ENCODE measurements at regions not wholly inside any gene's neighbourhood (a gene's known extent, or its start where the extent isn't known, plus 50 kb on each side); places are given as distances from the start of the nearest gene placed in this dataset.

GRCh38 chr4:8756816-8757215 is 114.8 kb downstream of the HMX1 start:
- DNase-seq, result no peak
- H3K36me3 Mint-ChIP-seq, result no peaks in the 10 kb centered on the region
- H3K27me3 Mint-ChIP-seq (ENCODE audit: low read depth in 3 of 3), result no peaks in the 10 kb centered on the region
- H3K4me3 Mint-ChIP-seq, result no peak overlapping the region
- no peaks in the 10 kb centered on the region for H3K4me1 Mint-ChIP-seq
- H3K9me3 Mint-ChIP-seq, result no peaks in the 10 kb centered on the region
- no peak overlapping the region for H3K27ac Mint-ChIP-seq

- Mint-ChIP-seq H3K4me1 (no peaks in the 10 kb centered on the region), H3K9me3 (no peaks in the 10 kb centered on the region), H3K27ac (no peak overlapping the region), H3K36me3 (no peaks in the 10 kb centered on the region), H3K27me3 (ENCODE audit: low read depth in 3 of 3) (no peaks in the 10 kb centered on the region), H3K4me3 (no peak overlapping the region)
- no peak for DNase-seq
These were observed 116.7 kb downstream of the HMX1 start for GRCh38 chr4:8754634-8755589.

- Mint-ChIP-seq H3K4me1 (no peaks in the 10 kb centered on the region), H3K27me3 (ENCODE audit: low read depth in 3 of 3) (peaks cover 2 to 5% (median 3%) of the 10 kb centered on the region in 3 donors), H3K27ac (no peak overlapping the region), H3K4me3 (no peak overlapping the region), H3K36me3 (no peaks in the 10 kb centered on the region), H3K9me3 (peaks cover 0 to 2% (median 0%) of the 10 kb centered on the region in 6 donors)
- DNase-seq, result no peak
These were observed 123.4 kb downstream of the HMX1 start for GRCh38 chr4:8748236-8748575.

- peaks cover 2 to 5% (median 3%) of the 10 kb centered on the region in 3 donors for H3K27me3 Mint-ChIP-seq (ENCODE audit: low read depth in 3 of 3)
- no peak for DNase-seq
- no peak overlapping the region for H3K27ac Mint-ChIP-seq
- peaks cover 0 to 2% (median 0%) of the 10 kb centered on the region in 6 donors for H3K9me3 Mint-ChIP-seq
- no peaks in the 10 kb centered on the region for H3K36me3 Mint-ChIP-seq
- H3K4me3 Mint-ChIP-seq, result no peak overlapping the region
- no peaks in the 10 kb centered on the region for H3K4me1 Mint-ChIP-seq
These were observed 124.0 kb downstream of the HMX1 start for GRCh38 chr4:8747467-8748235.

- no peak for DNase-seq
- Mint-ChIP-seq H3K4me1 (no peaks in the 10 kb centered on the region), H3K4me3 (no peak overlapping the region), H3K27me3 (ENCODE audit: low read depth in 3 of 3) (peaks cover 2 to 5% (median 3%) of the 10 kb centered on the region in 3 donors), H3K9me3 (peaks cover 0 to 2% (median 0%) of the 10 kb centered on the region in 6 donors), H3K36me3 (no peaks in the 10 kb centered on the region), H3K27ac (no peak overlapping the region)
These were observed 124.8 kb downstream of the HMX1 start for GRCh38 chr4:8746523-8747466.

GRCh38 chr4:8745826-8746225 is 125.8 kb downstream of the HMX1 start:
- H3K27ac Mint-ChIP-seq, result no peak overlapping the region

GRCh38 chr4:8745005-8745790 is 126.4 kb downstream of the HMX1 start:
- Mint-ChIP-seq H3K27ac (no peak overlapping the region), H3K27me3 (ENCODE audit: low read depth in 3 of 3) (peaks cover 2 to 7% (median 5%) of the 10 kb centered on the region in 3 donors), H3K4me1 (no peaks in the 10 kb centered on the region), H3K36me3 (no peaks in the 10 kb centered on the region), H3K4me3 (no peak overlapping the region), H3K9me3 (peaks cover 0 to 2% (median 0%) of the 10 kb centered on the region in 6 donors)
- no peak for DNase-seq

More at GRCh38 chr4:8745826-8746225, 125.8 kb downstream of the HMX1 start:
- Mint-ChIP-seq H3K9me3 (peaks cover 0 to 2% (median 0%) of the 10 kb centered on the region in 6 donors), H3K36me3 (no peaks in the 10 kb centered on the region), H3K27me3 (ENCODE audit: low read depth in 3 of 3) (peaks cover 2 to 7% (median 5%) of the 10 kb centered on the region in 3 donors), H3K4me3 (no peak overlapping the region), H3K4me1 (no peaks in the 10 kb centered on the region)
- no peak for DNase-seq

GRCh38 chr4:8744083-8744805 is 127.4 kb downstream of the HMX1 start:
- no peak for DNase-seq
- H3K36me3 Mint-ChIP-seq, result no peaks in the 10 kb centered on the region
- H3K4me1 Mint-ChIP-seq, result no peaks in the 10 kb centered on the region
- no peak overlapping the region for H3K27ac Mint-ChIP-seq
- peaks cover 0 to 1% (median 0%) of the 10 kb centered on the region in 6 donors for H3K9me3 Mint-ChIP-seq
- no peak overlapping the region for H3K4me3 Mint-ChIP-seq
- H3K27me3 Mint-ChIP-seq (ENCODE audit: low read depth in 3 of 3), result peaks cover 2 to 7% (median 5%) of the 10 kb centered on the region in 3 donors

GRCh38 chr4:8742546-8742945 is 129.1 kb downstream of the HMX1 start:
- H3K36me3 Mint-ChIP-seq, result no peaks in the 10 kb centered on the region
- DNase-seq, result no peak
- no peaks in the 10 kb centered on the region for H3K9me3 Mint-ChIP-seq
- H3K4me1 Mint-ChIP-seq, result no peaks in the 10 kb centered on the region
- H3K4me3 Mint-ChIP-seq, result no peak overlapping the region
- peaks cover 2 to 7% (median 3%) of the 10 kb centered on the region in 3 donors for H3K27me3 Mint-ChIP-seq (ENCODE audit: low read depth in 3 of 3)
- H3K27ac Mint-ChIP-seq, result no peak overlapping the region

- Mint-ChIP-seq H3K27ac (no peak overlapping the region), H3K9me3 (no peaks in the 10 kb centered on the region), H3K27me3 (ENCODE audit: low read depth in 3 of 3) (peaks cover 2 to 7% (median 3%) of the 10 kb centered on the region in 3 donors), H3K4me1 (no peaks in the 10 kb centered on the region), H3K36me3 (no peaks in the 10 kb centered on the region), H3K4me3 (no peak overlapping the region)
- no peak for DNase-seq
These were observed 130.0 kb downstream of the HMX1 start for GRCh38 chr4:8741513-8742226.

GRCh38 chr4:8740666-8741395 is 130.8 kb downstream of the HMX1 start:
- Mint-ChIP-seq H3K36me3 (no peaks in the 10 kb centered on the region), H3K9me3 (no peaks in the 10 kb centered on the region), H3K4me3 (no peak overlapping the region), H3K27ac (no peak overlapping the region), H3K27me3 (ENCODE audit: low read depth in 3 of 3) (peaks cover 2 to 7% (median 3%) of the 10 kb centered on the region in 3 donors), H3K4me1 (no peaks in the 10 kb centered on the region)
- DNase-seq, result no peak
